Choroid plexus epithelial cell (primary cell): ENCODE measurements at regions not wholly inside any gene's neighbourhood (a gene's known extent, or its start where the extent isn't known, plus 50 kb on each side); places are given as distances from the start of the nearest gene placed in this dataset.
A peak's percentile ranks its signal among the peaks of the same experiment; 100 is the strongest.

Experiments
- DNase-seq: peaks from one replicate; pipeline ENCODE4 v3.0.0-alpha.2; 2010; ENCODE audit warnings: low read depth
- H3K4me3 ChIP-seq: 2 replicates; pipeline ENCODE4 v1.5.1; 2011; ENCODE audit warnings: low read depth, mild to moderate bottlenecking, control low read depth, low read length, moderate library complexity
- TF ChIP-seq, protein P1 (sequence below): conservative IDR thresholded peaks from 2 replicates; pipeline ENCODE4 v1.5.1; 2011; ENCODE audit warnings: low read depth, mild to moderate bottlenecking, control low read depth, inconsistent platforms, low read length, moderate library complexity

- no peak for DNase-seq
- no peak overlapping the region for H3K4me3 ChIP-seq
- TF ChIP-seq, protein P1, sequence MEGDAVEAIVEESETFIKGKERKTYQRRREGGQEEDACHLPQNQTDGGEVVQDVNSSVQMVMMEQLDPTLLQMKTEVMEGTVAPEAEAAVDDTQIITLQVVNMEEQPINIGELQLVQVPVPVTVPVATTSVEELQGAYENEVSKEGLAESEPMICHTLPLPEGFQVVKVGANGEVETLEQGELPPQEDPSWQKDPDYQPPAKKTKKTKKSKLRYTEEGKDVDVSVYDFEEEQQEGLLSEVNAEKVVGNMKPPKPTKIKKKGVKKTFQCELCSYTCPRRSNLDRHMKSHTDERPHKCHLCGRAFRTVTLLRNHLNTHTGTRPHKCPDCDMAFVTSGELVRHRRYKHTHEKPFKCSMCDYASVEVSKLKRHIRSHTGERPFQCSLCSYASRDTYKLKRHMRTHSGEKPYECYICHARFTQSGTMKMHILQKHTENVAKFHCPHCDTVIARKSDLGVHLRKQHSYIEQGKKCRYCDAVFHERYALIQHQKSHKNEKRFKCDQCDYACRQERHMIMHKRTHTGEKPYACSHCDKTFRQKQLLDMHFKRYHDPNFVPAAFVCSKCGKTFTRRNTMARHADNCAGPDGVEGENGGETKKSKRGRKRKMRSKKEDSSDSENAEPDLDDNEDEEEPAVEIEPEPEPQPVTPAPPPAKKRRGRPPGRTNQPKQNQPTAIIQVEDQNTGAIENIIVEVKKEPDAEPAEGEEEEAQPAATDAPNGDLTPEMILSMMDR, result no peak
Observed at GRCh38 chr9:86563936-86564335, 209.7 kb upstream of the TUT7 start.

- TF ChIP-seq, protein P1, result no peak
- no peak overlapping the region for H3K4me3 ChIP-seq
- peak; percentile 44 for DNase-seq
Observed at GRCh38 chr9:86563350-86563749, 209.1 kb upstream of the TUT7 start.

DNA sequence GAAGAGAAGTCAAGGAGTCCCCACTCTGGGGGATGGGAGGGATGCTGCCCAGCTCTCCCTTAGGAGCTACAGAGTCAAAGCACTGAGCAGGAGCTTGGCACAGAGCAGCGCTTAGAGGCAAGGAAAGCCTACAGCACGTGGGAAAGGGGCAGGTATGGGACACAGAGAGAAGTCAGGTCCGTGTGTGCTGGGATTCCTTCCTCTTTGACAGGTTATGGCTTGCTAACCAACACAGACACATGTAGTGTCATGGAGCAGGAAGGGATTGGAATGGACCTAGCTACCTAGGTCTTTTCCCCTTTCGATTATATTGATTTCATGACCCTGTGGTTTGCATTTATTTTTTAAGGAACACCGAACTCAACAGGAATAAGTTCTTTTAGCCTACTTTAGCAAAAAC, 208.5 kb upstream of the TUT7 start:
- H3K4me3 ChIP-seq, result no peak overlapping the region
- TF ChIP-seq, protein P1, result no peak
- no peak for DNase-seq

- no peak for DNase-seq
Observed at GRCh38 chr9:86557918-86558317, 203.7 kb upstream of the TUT7 start.

DNA sequence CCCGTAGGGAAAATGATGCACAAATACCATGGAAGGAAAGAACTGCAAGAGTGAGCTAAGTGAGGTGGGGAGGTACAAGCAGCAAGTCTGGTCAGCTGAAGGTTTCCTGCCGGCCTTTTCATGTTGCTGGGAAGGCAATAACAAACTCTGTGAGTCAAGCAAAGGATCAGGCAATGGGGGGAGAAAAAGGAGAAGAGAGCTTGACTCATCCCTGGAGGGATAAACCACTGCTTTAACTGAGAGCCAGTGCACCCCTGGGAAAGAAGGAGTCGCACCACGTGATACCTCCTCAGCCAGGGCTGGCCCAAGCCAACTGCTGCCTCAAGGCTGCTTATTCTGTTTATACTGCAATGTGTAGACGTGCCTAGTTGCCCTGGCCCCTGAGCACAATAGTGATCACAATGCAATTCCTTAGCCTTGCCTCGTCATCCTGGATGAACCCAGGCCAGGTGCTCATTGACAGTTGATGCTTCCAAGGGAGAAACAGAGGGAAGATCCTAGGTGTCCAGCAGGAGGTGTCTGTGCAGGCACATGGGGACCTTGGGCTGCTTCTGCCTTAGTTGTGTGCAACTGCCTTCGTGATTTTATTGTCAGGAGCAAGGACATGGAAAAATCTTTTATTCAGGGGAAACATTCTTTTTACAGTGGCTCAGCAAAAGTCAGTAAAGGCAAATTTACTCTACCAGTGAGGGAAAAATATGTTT, 203.0 kb upstream of the TUT7 start:
- TF ChIP-seq, protein P1, result no peak
- DNase-seq, result peak; percentile 92
- H3K4me3 ChIP-seq, result no peak overlapping the region

More at GRCh38 chr9:86557918-86558317, 203.7 kb upstream of the TUT7 start:
- TF ChIP-seq, protein P1, result no peak
- no peak overlapping the region for H3K4me3 ChIP-seq

DNA sequence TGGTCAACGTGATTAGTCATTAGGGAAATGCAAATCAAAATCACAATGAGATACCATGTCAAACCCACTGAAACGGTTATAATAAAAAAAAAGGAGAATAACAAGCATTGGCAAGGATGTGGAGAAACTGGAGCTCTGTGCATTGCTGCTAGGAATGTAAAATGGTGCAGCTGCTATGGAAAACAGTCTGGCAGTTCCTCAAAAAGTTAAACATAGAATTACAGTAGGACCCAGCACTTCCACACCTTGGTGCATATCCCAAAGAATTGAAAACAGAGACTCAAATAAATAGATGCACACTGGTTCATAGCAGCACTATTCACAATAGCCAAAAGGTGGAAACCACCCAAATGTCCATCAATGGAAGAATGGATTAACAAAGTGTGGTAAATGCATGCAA, 201.5 kb upstream of the TUT7 start:
- no peak overlapping the region for H3K4me3 ChIP-seq
- no peak for DNase-seq
- TF ChIP-seq, protein P1, result no peak

DNA sequence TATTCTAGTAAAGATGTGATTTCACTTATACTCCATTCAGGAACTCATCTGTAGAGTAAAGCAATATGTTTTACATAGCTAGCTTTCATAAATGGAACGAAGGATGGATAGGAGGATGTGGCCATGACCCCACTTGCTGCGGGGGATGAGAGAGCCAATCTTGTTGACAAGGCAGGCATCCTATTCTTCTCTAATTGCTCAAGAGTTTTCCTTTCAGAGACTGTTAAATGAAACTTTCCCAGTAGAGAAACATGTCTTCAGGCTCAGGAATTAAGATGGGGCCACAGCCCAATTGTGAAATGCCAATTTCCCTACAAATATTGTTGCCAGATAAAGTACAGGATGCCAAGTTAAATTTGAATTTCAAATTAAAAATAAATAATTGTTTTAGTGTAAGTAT, 196.2 kb upstream of the TUT7 start:
- TF ChIP-seq, protein P1, result no peak
- DNase-seq, result peak; percentile 83
- H3K4me3 ChIP-seq, result no peak overlapping the region
